Common myeloid progenitor, CD34-positive (primary cell): ENCODE measurements at regions not wholly inside any gene's neighbourhood (a gene's known extent, or its start where the extent isn't known, plus 50 kb on each side); places are given as distances from the start of the nearest gene placed in this dataset.

Experiments used
- CTCF ChIA-PET: fragments of 350-600 bp; sonication (Branson Sonifier 250); formaldehyde crosslinking; loops from one replicate; lab custom pipeline; 2021; ENCODE audit warnings: antibody characterized with exemption; lab: Charles Lee
- POLR2A ChIA-PET: fragments of 350-600 bp; sonication (Branson Sonifier 250); formaldehyde crosslinking; loops from one replicate; lab custom pipeline; 2021; ENCODE audit warnings: antibody characterized with exemption; lab: Charles Lee
- DNase-seq, 3 donors: peaks; one replicate each; pipeline versions ENCODE4 v3.0.0 to v3.0.0-alpha.2; 2013
- H3K27ac ChIP-seq, 2 experiments: 1 replicate in 1 of 2; 2 replicates in 1 of 2; pipeline ENCODE4 v1.7.0; 2013; ENCODE audit warnings: inconsistent platforms in 2 of 2, low read length in 2 of 2, mild to moderate bottlenecking in 2 of 2, low read depth in 1 of 2, moderate library complexity in 1 of 2; ENCODE audit not compliant: severe bottlenecking in 2 of 2, insufficient read depth in 1 of 2, poor library complexity in 1 of 2
- H3K27me3 ChIP-seq, 5 experiments: replicated peaks in 2 of 5; 1 replicate in 3 of 5; 2 replicates in 2 of 5; pipeline versions ENCODE4 v1.6.1 to v1.7.0; 2013; ENCODE audit warnings: low read length in 4 of 5, mild to moderate bottlenecking in 2 of 5, moderate library complexity in 2 of 5, inconsistent platforms in 1 of 5; ENCODE audit not compliant: insufficient read depth in 5 of 5, control insufficient read depth in 4 of 5
- H3K36me3 ChIP-seq, 4 experiments: 1 replicate in 2 of 4; 2 replicates in 2 of 4; pipeline versions ENCODE4 v1.6.1 to v1.7.0; 2013; ENCODE audit warnings: low read length in 3 of 4, control low read depth in 1 of 4, mild to moderate bottlenecking in 1 of 4; ENCODE audit not compliant: control insufficient read depth in 4 of 4, insufficient read depth in 4 of 4
- H3K4me1 ChIP-seq, 4 experiments: 1 replicate in 3 of 4; 2 replicates in 1 of 4; pipeline versions ENCODE4 v1.6.1 to v1.7.1; 2013; ENCODE audit warnings: low read length in 3 of 4, mild to moderate bottlenecking in 3 of 4, control low read depth in 1 of 4, inconsistent platforms in 1 of 4, moderate library complexity in 1 of 4; ENCODE audit not compliant: control insufficient read depth in 4 of 4, insufficient read depth in 4 of 4; ENCODE audit errors: control extremely low read depth in 1 of 4
- H3K4me3 ChIP-seq, 7 experiments: 1 replicate in 4 of 7; 2 replicates in 3 of 7; pipeline versions ENCODE4 v1.5.1 to v1.7.0; 2013; ENCODE audit warnings: mild to moderate bottlenecking in 7 of 7, low read length in 6 of 7, moderate library complexity in 6 of 7, inconsistent platforms in 2 of 7, low read depth in 2 of 7, control low read depth in 1 of 7; ENCODE audit not compliant: insufficient read depth in 4 of 7, control insufficient read depth in 1 of 7; ENCODE audit errors: extremely low read depth in 1 of 7
- H3K9me3 ChIP-seq, 5 experiments: 1 replicate in 4 of 5; 2 replicates in 1 of 5; pipeline versions ENCODE4 v1.6.1 to v1.7.1; 2013; ENCODE audit warnings: low read length in 4 of 5, mild to moderate bottlenecking in 2 of 5, inconsistent platforms in 1 of 5, low read depth in 1 of 5, moderate library complexity in 1 of 5; ENCODE audit not compliant: control insufficient read depth in 4 of 5, insufficient read depth in 2 of 5; ENCODE audit errors: control extremely low read depth in 1 of 5
- WGBS: methylation state at CpG from one replicate; pipeline ENCODE4 v1.1.5; 2013; ENCODE audit not compliant: insufficient coverage; 5-methylcytosine and 5-hydroxymethylcytosine counted together

DNA sequence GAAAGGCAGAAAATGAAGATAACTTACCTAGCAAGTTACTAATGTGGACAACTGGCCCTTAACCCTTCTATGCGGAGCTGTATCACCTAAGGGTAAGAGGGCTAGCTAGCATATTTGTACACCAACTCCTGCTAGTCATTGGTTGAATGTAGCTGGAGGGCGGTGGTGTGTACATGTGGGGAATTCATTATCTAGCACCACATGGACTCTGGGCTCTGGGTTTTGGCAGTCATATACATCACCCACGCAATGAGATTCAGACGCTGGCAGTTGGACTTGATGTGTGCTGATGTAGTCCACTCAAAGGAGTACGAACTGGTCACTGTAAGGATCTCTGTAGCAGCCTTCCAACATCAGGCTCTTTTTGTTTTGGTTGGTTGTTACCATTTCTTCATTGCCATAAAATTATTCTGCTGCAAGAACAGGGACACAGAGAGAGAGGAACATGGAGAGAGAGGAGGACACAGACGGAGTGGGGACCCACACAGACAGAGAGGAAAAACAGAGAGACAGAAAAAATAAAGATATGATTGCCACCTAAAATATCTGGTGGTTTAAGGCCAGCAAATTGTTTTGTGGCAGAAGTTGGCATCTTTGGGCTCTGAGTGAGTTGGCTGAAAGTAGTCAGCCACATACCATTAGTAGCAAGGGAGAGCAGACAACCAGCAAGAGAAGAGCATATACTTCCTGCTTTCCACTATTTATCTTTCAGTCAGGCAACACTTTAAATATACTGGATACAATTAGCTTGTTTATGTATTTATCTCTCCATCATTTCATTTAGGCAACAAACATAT lies 76.7 kb upstream of the MTPN start:
- POLR2A ChIA-PET, result no interaction called here
- Histone ChIP-seq H3K36me3 (no peaks in the 10 kb centered on the region), H3K27ac (no peak overlapping the region), H3K4me3 (no peak overlapping the region), H3K9me3 (peaks cover 0 to 6% (median 0%) of the 10 kb centered on the region in 5 experiments), H3K4me1 (peaks cover 0 to 3% (median 0%) of the 10 kb centered on the region in 4 experiments), H3K27me3 (no peaks in the 10 kb centered on the region)
- 100% methylated on average over 4 of the region's 6 CpGs for WGBS
- DNase-seq, result no peak
- CTCF ChIA-PET, result no interaction called here

- 100% methylated on average over 2 of the region's 6 CpGs for WGBS
- DNase-seq, result no peak
- Histone ChIP-seq H3K27me3 (no peaks in the 10 kb centered on the region), H3K4me1 (no peaks in the 10 kb centered on the region), H3K4me3 (no peak overlapping the region), H3K27ac (no peak overlapping the region), H3K36me3 (no peaks in the 10 kb centered on the region), H3K9me3 (peaks cover 0 to 10% (median 0%) of the 10 kb centered on the region in 5 experiments)
- POLR2A ChIA-PET, result no interaction called here
- CTCF ChIA-PET, result no interaction called here
These were observed 74.2 kb upstream of the MTPN start for GRCh38 chr7:136051203-136051928.

- no peak overlapping the region for H3K27ac ChIP-seq
- peaks cover 0 to 10% (median 0%) of the 10 kb centered on the region in 5 experiments for H3K9me3 ChIP-seq
- H3K4me1 ChIP-seq, result no peaks in the 10 kb centered on the region
- no peak for DNase-seq
- CTCF ChIA-PET, result no interaction called here
- WGBS, result 100% methylated on average over 7 of the region's 7 CpGs
- no peak overlapping the region for H3K4me3 ChIP-seq
- H3K27me3 ChIP-seq, result no peaks in the 10 kb centered on the region
- no peaks in the 10 kb centered on the region for H3K36me3 ChIP-seq
- POLR2A ChIA-PET, result no interaction called here
These were observed 73.3 kb upstream of the MTPN start for GRCh38 chr7:136050462-136050847.

DNA sequence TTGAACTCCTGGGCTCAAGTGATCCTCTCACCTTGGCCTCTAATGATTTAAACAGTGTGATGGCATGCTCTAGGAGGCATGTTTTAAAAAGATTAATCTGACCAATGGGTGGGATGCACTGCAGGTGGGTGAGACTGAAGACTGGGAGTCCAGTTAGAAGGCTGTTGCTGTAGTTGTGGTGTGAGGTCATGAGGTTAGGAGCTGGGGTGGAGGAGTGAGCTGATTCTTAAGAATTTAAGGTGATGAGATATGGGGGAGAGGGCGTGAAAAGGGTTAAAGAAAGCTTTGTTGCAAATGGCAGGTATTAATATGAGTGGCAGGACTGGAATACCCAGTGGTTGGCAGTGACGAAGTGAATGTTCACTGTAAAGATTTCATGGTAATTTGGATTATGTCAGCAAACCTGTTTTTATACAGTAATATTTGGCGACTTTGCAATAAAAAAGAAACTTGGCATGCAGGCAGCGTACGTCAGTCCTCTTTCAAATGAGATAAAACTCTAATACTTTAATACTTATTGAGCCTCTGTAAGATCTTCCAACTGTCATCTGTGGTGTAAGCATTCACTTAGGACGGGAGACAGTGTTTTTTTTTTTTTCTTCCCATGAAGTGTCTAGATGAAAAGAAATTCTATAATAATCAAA lies 72.8 kb upstream of the MTPN start:
- ChIA-PET CTCF (no interaction called here), POLR2A (no interaction called here)
- H3K4me1 ChIP-seq, result no peaks in the 10 kb centered on the region
- H3K4me3 ChIP-seq, result no peak overlapping the region
- H3K27me3 ChIP-seq, result no peaks in the 10 kb centered on the region
- H3K36me3 ChIP-seq, result no peaks in the 10 kb centered on the region
- H3K9me3 ChIP-seq, result peaks cover 0 to 10% (median 0%) of the 10 kb centered on the region in 5 experiments
- no peak for DNase-seq
- no peak overlapping the region for H3K27ac ChIP-seq
- WGBS, result 96% methylated on average over 4 of the region's 6 CpGs

DNA sequence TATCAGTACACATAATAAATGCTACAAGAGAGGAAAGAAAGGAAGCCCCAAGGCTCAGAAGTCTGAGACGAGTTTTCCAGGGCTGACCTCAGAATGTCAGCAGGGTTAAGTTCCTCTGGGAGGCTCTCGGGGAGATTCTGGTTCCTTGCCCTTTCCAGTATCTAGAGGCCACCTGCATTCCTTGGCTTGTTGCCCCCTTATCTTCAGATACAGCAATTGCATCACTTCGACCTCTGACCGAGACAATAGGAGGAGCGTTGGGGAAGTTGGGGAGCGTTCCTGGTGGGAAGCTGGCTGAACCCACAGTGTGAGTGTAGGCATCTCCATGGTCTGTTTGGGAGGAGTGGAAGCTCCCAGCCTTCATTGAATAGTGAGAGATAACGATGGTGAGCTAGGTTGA lies 72.0 kb upstream of the MTPN start:
- H3K4me3 ChIP-seq, result no peak overlapping the region
- DNase-seq, result no peak
- 95% methylated on average over 3 of the region's 7 CpGs for WGBS
- no peak overlapping the region for H3K27ac ChIP-seq
- ChIA-PET POLR2A (no interaction called here), CTCF (no interaction called here)
- no peaks in the 10 kb centered on the region for H3K36me3 ChIP-seq
- peaks cover 0 to 10% (median 0%) of the 10 kb centered on the region in 5 experiments for H3K9me3 ChIP-seq
- no peaks in the 10 kb centered on the region for H3K4me1 ChIP-seq
- H3K27me3 ChIP-seq, result no peaks in the 10 kb centered on the region

DNA sequence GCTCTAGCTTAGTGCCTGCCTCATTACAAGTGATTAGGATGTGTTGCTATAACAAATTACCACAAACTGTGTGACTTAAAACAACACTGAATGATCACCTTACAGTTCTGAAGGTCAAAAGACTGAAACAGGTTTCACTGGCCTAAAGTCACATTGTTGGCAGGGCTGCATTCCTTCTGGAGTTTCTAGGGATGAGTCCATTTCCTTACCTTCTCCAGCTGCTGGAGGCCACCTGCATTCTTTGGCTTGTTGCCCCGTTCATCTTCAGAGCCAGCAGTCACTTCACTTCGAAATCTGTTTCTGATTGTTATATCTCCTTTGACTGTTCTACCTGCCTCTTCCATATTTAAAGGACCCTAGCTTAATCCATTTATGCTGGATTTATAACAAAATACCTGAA lies 69.4 kb upstream of the MTPN start:
- 100% methylated on average over 2 of the region's 2 CpGs for WGBS
- Histone ChIP-seq H3K36me3 (no peaks in the 10 kb centered on the region), H3K4me1 (no peaks in the 10 kb centered on the region), H3K27ac (no peak overlapping the region), H3K9me3 (peaks cover 0 to 9% (median 0%) of the 10 kb centered on the region in 5 experiments), H3K4me3 (no peak overlapping the region), H3K27me3 (no peaks in the 10 kb centered on the region)
- CTCF ChIA-PET, result no interaction called here
- no peak for DNase-seq
- POLR2A ChIA-PET, result no interaction called here

- H3K4me1 ChIP-seq, result no peaks in the 10 kb centered on the region
- CTCF ChIA-PET, result no interaction called here
- WGBS, result 88% methylated on average over 1 of the region's 1 CpG
- peaks cover 0 to 9% (median 0%) of the 10 kb centered on the region in 5 experiments for H3K9me3 ChIP-seq
- no peak overlapping the region for H3K4me3 ChIP-seq
- POLR2A ChIA-PET, result no interaction called here
- DNase-seq, result no peak
- H3K27me3 ChIP-seq, result no peaks in the 10 kb centered on the region
- H3K36me3 ChIP-seq, result no peaks in the 10 kb centered on the region
- no peak overlapping the region for H3K27ac ChIP-seq
These were observed 68.8 kb upstream of the MTPN start for GRCh38 chr7:136045992-136046391.
